ENCODE measurements at regions not wholly inside any gene's neighbourhood (a gene's known extent, or its start where the extent isn't known, plus 50 kb on each side); places are given as distances from the start of the nearest gene placed in this dataset.

DNA sequence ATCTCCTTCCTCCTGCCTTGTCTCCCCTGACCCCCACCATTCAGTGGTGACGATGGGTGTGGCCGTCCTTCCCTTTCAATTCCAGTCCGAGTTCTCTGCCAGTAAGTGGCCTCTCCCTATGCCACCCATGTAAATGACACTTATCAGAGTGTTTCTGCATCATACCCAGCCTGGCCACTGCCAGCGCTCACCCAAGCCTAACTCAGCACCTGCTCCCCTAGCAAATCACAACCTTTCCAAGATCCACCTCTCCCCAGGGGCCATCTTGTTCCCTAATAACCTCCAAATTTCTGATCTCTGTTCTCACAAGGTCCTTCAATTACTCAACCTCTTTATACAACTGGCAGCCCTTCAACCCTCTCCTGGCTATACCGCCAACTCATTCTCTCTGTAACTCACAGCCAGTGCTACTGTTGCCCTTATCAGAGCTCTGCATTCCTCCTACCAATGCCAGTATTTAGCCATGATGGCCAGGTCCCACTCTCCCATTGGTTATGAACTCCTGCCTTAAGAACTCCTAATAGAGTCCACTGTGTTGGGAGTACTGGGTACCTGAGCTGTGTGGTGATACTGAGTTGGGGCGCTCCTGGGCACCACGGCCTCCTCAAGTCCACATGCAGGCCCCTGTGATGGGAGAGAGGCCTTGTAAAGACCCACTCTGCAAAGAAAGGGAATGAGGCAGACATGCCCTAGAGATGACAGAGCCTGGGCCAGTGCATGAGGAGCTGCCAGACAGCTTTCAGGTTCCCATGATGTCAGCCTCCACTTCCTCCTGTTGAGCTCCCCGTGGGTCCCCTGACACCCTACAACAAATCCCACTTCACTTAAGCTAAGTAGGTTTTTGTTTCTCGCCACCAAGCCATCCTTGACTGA lies 187.4 kb upstream of the RREB1 start:
- no peak for DNase-seq

GRCh38 chr6:6920987-6921313 lies 186.8 kb upstream of the RREB1 start:
- DNase-seq: no peak

DNA sequence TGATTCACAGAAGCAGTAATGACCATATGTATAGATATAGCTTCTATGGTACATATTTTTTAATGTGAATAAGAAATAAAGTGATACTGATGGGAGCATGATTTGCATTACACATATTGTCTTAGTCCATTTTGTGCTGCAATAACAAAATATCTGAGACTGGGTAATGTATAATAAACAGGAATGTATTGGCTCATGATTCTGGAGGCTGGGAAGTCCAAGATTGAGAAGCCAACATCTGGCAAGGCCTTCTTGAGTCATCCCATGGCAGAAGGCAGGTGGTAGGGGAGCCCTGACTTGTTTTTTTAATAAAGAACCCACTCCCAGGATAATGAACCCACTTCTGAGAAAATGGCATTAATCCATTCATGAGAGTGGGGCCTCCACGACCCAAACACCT lies 185.6 kb upstream of the RREB1 start:
- DNase-seq: no peak

DNA sequence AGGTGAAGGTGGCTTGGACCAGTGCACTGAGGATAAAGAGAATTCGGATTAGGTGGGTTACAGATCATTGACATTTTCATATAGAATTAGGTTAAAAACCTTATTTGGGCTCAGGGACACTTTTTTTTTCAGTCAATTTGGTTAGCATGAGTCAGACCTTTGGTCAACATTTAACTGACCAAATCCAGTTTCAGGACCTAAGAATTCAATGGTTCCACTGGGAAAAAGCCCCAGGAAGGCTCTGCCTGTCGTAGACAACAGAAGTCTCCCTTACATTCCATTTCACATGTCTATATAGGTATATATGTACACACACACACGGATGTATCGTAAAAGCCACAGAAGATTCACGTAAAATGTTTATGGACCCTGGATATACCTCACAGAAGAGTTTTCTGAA lies 184.2 kb upstream of the RREB1 start:
- DNase-seq: no peak

- no peak for DNase-seq
These were observed 183.1 kb upstream of the RREB1 start for GRCh38 chr6:6924708-6925107.

DNA sequence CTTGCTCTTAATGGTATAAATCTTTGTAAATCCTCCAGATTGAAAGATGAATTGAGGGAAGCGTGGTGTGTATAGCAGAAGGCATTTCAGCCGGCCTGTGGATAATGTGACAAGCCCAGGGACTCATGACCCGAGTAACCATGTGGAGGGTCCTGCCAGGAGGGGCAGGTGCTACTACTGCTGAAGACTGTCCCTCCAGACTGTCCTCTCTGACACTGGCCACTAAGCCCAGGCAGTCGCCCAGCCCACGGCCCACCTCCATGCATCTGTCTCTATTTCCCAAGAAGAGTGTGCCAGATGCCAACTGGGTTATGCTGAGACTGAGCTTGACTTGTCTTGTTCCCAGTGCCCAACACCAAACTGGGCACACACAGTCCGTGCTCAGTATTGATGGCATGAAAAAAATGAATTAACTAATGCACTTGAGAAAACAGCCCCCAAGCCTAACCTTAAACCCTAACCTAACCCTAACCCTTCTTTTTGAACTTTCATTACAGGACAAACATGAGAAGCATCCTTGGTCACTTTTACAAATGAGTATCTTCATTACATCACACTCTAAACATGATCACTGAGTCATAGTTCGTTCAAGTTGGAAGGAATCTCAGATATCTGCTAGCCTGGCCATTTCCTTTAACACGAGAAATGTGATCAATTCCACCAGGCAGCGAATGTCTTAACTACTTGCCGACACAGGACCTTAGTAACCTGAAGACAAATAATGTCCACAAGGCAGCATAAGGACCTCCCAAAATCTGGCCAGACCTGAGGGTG lies 182.2 kb upstream of the RREB1 start:
- no peak for DNase-seq

DNA sequence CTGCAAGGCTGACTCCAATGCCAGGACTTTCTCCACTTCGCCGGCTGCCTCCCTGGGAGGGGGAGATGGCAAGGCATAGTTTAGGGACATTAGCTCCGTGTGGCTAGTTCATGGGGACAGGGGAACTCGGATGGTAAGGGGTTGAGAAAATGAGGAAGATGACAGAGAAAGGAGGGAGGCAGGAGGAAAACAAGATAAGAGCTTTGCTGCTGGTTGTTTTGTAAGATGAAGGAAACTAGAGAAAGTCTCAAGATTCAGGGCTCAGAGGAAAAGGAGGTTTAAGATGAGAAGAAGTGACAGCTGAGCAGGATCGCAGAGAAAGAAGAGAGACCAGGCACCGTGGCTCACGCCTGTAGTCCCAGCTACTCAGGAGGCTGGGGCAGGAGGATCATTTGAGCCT lies 180.9 kb upstream of the RREB1 start:
- DNase-seq: no peak

DNA sequence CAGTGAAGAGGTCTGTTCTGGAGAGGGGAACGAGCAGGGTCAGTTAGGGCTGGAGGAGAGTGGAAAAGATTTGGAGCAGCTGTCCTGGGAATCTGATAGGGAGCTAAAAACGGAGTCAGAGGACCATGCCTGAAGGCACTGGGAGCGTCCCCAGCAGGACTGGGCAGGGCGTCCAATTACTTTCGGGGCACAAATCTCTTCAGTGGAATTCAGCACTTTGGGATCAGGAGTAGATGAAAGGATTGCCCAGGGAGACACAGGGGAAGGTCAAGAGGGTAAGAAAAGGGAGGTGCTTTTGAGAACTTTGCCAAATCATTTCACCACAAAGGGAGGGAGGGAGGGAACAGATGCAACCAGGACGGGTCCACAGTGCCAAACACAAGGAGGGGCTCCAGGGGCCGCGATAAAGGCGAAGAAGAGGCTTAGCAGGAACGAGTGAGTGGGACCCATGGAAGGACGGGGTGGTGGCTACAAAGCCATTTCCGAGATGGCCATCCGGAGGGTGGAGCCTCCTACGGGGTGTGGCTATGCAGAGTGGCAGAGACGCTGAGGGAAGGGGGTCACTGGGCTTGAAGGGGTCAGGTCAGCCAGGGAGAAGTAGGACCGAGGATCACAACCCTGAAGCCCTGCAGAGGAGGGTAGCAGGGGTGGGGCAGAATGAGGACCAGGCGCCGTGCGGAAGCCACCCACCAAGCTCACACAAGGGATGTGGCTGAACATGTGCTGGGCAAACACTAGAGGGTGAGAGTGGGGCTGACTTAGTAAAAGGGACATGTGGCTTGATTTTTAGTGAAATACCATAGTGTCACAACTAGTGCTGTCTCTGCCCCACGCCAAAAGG lies 180.0 kb upstream of the RREB1 start:
- no peak for DNase-seq

DNA sequence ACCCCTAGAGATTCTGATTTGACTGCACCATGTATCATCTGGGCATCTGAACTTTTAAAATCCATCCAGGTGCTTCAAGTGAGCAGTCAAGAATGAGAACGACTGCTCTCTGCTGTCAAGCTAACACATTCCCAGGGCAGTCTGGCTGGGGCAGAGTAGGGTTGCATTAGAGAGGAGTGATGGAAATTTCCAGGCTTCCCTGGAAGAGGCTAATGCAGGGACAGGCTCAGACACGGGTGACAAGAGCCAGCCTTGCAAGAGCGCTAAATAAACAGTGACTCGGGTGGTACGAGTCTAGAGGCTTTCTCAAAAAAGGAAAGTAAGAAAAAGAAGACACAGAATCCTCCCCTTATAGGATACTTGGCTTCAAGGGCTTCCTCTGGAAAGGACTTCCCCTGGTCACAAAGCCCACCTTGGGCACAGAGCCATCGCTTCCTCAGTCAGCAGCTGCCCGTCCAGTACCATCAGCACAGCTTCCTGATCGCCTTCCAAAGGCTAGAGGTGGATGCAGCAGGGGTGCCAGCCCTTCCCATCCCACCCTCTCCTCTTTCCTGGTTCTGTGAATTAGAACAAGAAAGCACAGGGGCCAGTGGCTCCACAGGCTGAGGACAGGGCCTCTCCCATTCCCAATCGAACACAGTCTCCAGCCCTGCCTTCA lies 177.4 kb upstream of the RREB1 start:
- DNase-seq: no peak

DNA sequence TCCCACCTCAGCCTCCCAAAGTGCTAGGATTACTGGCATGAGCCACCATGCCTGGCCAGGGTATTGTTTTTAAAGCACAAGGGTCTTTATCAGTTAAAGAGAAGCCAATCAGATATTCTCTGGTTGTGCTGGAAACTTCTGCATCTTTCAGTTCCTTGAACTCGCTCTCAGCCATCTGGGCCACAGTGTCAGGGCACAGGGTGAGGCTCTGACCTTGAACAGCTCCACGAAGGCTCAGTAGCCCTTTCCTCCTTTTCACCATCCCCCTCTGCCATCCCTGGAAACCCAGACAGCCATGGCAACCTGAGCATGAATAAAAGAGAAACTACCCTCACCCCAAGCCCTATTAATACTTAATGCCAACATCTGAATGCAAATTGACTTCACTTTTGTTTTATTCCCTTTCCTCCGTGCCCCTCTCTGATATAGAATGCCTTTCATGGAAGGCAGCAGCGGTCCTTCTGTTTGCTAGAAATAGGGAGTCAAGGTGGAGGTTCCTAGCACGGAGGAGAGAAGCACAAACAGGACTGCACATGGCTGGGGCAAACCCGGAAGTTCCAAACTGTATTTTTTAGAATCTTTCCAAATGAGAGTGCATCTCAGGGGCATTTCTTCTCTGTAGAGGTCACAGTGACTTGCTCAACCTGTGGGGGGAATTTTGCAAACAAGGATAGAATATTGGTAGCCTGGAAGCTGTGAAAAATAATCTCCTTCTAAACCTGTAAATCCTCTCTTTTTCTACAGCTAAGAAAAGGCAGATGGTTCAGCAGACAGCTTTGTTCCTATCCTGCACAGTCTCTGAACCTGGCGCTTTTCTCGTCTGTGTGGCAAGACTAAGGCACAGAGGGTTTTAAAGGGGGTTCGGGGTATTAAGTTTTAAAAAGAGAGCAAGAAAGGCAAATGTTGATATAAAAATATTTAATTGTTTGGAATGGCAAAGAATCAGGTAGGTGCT lies 176.4 kb upstream of the RREB1 start:
- no peak for DNase-seq

DNA sequence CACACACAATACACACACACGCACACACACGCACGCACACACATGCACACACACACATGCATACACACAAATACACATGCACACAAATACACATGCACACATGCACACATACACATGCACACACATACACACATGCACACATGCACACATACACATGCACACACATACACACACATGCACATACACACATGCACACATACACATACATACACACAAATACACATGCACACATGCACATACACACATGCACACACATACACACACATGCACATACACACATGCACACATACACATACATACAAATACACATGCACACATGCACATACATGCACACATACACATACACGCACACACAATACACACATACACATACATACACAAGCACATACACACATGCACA lies 175.4 kb upstream of the RREB1 start:
- DNase-seq: no peak

GRCh38 chr6:6932968-6933367 lies 174.8 kb upstream of the RREB1 start:
- no peak for DNase-seq

GRCh38 chr6:6940031-6941025 lies 167.4 kb upstream of the RREB1 start:
- DNase-seq: no peak

DNA sequence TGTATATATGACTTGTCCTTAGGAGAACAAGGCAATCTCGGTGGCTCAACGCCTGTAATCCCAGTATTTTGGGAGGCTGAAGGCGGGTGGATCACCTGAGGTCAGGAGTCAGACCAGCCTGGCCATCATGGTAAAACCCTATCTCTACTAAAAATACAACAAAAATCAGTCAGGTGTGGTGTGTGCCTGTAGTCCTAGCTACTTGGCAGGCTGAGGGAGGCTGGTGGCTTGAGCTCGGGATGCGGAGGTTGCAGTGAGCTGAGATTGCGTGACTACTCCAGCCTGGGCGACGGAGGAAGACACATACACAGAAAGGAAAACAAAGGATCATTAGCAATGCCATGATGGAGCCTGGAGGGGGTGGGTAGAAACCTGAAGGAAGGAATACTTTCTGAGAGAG lies 166.6 kb upstream of the RREB1 start:
- DNase-seq: no peak

- DNase-seq: no peak
These were observed 165.7 kb upstream of the RREB1 start for GRCh38 chr6:6942091-6942490.

DNA sequence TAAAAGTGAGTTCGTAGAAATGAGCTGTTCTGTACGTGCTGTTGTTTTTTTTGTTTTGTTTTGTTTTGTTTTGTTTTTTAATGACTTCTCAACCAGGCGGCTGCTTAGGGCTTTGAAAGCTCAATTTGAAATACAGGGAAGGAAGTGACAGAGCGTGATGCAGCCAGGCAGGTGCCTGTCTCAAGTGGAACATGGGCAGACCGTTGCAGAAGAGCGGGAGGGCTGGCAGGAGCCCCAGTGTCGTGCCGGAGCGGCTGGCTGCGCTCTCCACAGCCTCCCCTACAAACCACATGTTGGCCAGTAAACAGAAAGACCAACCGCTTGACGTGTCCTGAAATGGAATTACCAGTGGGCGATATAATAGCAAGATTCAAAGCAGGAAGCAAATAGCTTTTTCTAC lies 164.9 kb upstream of the RREB1 start:
- DNase-seq: peak; percentile 22

GRCh38 chr6:6943421-6943820 lies 164.3 kb upstream of the RREB1 start:
- DNase-seq: no peak

- DNase-seq: no peak
These were observed 161.3 kb upstream of the RREB1 start for GRCh38 chr6:6946206-6947155.
